ENCODE measurements at regions not wholly inside any gene's neighbourhood (a gene's known extent, or its start where the extent isn't known, plus 50 kb on each side); places are given as distances from the start of the nearest gene placed in this dataset.
A peak's percentile ranks its signal among the peaks of the same experiment; 100 is the strongest.

GRCh38 chr1:4128616-4129015 lies 228.5 kb upstream of the C1orf174 start:
- WGBS, 2 donors, result 95 to 97% methylated on average over 15 to 20 of the region's 20 CpGs
- Histone ChIP-seq H3K4me1 (no peaks in the 10 kb centered on the region), H3K27ac (no peak overlapping the region), H3K4me3 (no peak overlapping the region), H3K36me3 (ENCODE audit: low read depth, missing control alignments) (no peaks in the 10 kb centered on the region), H3K27me3 (no peaks in the 10 kb centered on the region), H3K9me3 (no peaks in the 10 kb centered on the region)
- DNase-seq, result no peak
- no peak for TF ChIP-seq CTCF (IDR thresholded peaks at IDR 0.05)
- no peak for TF ChIP-seq POLR2A (IDR thresholded peaks at IDR 0.05)
- intact Hi-C loops (cut with DNase I; ENCODE audit: low total_unique reads), result no loop called here

DNA sequence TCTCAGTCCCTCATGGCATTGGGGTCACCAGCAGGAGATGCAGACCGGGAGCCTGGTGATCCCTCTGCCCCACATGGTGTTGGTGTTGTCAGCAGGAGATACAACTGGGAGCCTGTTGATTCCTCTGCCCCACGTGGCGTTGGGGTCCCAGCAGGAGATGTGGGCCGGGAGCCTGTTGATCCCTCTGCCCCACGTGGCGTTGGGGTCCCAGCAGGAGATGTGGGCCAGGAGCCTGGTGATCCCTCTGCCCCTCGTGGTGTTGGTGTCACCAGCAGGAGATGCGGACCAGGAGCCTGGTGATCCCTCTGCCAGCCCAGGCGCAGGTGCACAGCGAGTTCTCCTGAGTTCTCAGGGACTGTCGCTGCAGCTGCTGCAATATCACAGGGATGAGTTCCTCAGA lies 229.6 kb upstream of the C1orf174 start:
- WGBS, 2 donors, result 83 to 93% methylated on average over 1 to 11 of the region's 11 CpGs
- H3K9me3 ChIP-seq, result no peaks in the 10 kb centered on the region
- TF ChIP-seq POLR2A (IDR thresholded peaks at IDR 0.05), result no peak
- no peaks in the 10 kb centered on the region for H3K27me3 ChIP-seq
- H3K27ac ChIP-seq, result no peak overlapping the region
- H3K4me1 ChIP-seq, result no peaks in the 10 kb centered on the region
- intact Hi-C loops (cut with DNase I; ENCODE audit: low total_unique reads), result no loop called here
- DNase-seq, result no peak
- H3K4me3 ChIP-seq, result no peak overlapping the region
- H3K36me3 ChIP-seq (ENCODE audit: low read depth, missing control alignments), result no peaks in the 10 kb centered on the region

DNA sequence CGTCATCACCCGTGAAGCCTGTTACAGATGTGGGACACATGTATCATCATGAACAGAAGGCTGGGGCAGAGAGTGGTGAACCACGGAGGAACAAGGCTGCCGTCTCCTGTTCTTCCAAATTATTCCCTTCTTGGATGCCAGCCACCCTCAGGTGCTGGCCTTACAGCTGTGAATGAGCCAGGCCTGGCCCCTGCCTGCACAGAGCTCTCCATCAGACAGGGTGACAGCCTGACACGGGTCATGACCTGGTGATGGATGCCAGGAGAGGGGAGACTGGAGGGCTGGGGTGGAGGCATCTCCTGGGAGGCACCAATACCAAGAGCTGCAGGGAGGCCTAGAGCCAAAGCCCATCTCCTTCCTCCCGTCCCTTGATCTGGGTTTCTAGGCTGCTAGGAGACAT lies 230.0 kb upstream of the C1orf174 start:
- no peak overlapping the region for H3K4me3 ChIP-seq
- no peaks in the 10 kb centered on the region for H3K4me1 ChIP-seq
- H3K27ac ChIP-seq, result no peak overlapping the region
- no peaks in the 10 kb centered on the region for H3K36me3 ChIP-seq (ENCODE audit: low read depth, missing control alignments)
- no peak for DNase-seq
- no peaks in the 10 kb centered on the region for H3K9me3 ChIP-seq
- 86% methylated on average over 4 to 6 of the region's 6 CpGs for WGBS, 2 donors
- no peaks in the 10 kb centered on the region for H3K27me3 ChIP-seq
- intact Hi-C loops (cut with DNase I; ENCODE audit: low total_unique reads), result no loop called here
- TF ChIP-seq POLR2A (IDR thresholded peaks at IDR 0.05), result no peak
- no peak for TF ChIP-seq CTCF (IDR thresholded peaks at IDR 0.05)

DNA sequence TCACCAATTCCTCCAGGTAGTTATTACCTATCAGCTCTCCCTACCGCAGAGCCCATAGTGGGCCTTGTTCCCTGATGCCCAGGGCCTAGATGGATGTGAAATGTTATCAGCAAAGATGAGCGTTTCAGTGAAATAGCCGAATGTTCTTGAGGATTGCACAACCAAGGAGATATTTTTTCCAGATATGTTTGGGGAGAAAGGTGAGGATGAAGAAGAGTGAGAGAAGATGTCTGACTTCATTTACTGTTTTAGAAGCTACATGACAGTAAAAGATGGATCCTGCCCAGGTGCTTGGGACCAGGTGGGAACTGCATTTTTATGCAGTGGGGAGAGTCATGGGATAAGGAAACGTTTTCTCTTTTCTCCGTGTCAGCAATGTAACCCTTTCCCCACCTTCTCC lies 231.7 kb upstream of the C1orf174 start:
- WGBS, 2 donors, result 65 to 69% methylated on average over 5 of the region's 5 CpGs
- DNase-seq, result no peak
- no peaks in the 10 kb centered on the region for H3K27me3 ChIP-seq
- H3K36me3 ChIP-seq (ENCODE audit: low read depth, missing control alignments), result no peaks in the 10 kb centered on the region
- no peaks in the 10 kb centered on the region for H3K9me3 ChIP-seq
- no peaks in the 10 kb centered on the region for H3K4me1 ChIP-seq
- no peak for TF ChIP-seq CTCF (IDR thresholded peaks at IDR 0.05)
- TF ChIP-seq POLR2A (IDR thresholded peaks at IDR 0.05), result no peak
- no peak overlapping the region for H3K4me3 ChIP-seq
- intact Hi-C loops (cut with DNase I; ENCODE audit: low total_unique reads), result no loop called here
- no peak overlapping the region for H3K27ac ChIP-seq

DNA sequence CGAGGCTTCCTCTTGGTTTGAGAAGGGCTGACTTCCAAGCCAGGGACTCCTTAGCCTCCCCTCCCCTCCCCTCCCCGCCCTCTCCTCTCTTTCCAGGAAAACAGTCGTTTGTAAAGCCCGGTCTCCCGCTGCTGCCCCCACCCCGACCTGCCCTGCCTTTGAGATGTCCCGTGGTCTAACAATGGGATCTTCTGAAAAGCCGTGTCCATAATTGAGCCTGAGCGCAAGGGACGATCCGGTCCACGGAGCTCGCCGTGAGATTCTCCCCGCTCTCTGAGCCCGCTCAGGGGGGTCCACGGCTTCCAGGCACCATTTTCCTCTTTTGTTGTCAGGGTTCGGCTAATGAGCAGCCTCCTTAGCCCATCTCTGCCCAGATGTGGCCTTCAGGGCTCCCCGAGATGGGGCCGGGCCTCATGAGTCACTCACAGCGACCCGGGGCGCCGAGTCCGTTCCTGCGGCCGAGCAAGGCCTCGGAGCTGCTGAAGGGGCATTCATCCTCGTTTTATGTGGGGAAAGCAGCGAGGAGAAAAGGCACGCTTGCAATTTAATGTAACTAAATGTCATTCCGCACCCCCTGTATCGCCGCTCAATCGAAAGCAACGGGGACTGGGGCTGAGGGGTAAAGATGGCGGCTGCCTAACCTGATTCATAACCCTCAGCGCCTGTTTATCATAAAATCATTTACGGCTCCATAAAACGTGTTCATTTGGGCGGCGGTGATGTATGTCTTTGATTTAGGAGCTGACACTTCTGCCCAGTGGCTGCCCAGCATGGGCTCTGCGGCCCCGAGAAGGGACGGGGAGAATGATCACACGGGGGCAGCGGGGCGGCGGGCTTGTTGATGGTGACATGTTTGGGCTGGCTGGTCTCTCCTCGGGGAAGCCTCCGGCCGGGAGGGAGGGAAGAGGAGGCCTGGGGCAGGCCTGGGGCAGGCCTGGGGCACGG lies 232.6 kb upstream of the C1orf174 start:
- WGBS, 2 donors, result 54 to 62% methylated on average over 36 to 53 of the region's 53 CpGs
- Histone ChIP-seq H3K36me3 (ENCODE audit: low read depth, missing control alignments) (no peaks in the 10 kb centered on the region), H3K4me3 (peak overlapping the region; percentile 29 to 58), H3K27me3 (no peaks in the 10 kb centered on the region), H3K27ac (peak overlapping the region in 1 of 2 donors; percentile 25), H3K9me3 (no peaks in the 10 kb centered on the region), H3K4me1 (peaks cover 4% of the 10 kb centered on the region)
- no peak for DNase-seq
- TF ChIP-seq POLR2A (IDR thresholded peaks at IDR 0.05) (no peak), CTCF (IDR thresholded peaks at IDR 0.05) (no peak)
- intact Hi-C loops (cut with DNase I; ENCODE audit: low total_unique reads), result no loop called here
